HS-5 (cell line): ENCODE measurements at regions not wholly inside any gene's neighbourhood (a gene's known extent, or its start where the extent isn't known, plus 50 kb on each side); places are given as distances from the start of the nearest gene placed in this dataset.
A peak's percentile ranks its signal among the peaks of the same experiment; 100 is the strongest.

Experiments
- DNase-seq: peaks from one replicate; pipeline ENCODE4 v3.0.0-alpha.2; 2012; ENCODE audit warnings: low read depth

GRCh38 chr7:115883629-115884028 lies 146.9 kb downstream of the TFEC start:
- DNase-seq = no peak

- DNase-seq = no peak
Measured at GRCh38 chr7:115881476-115881875, 149.1 kb downstream of the TFEC start.

- no peak for DNase-seq
Measured at GRCh38 chr7:115879171-115879570, 151.4 kb downstream of the TFEC start.

DNA sequence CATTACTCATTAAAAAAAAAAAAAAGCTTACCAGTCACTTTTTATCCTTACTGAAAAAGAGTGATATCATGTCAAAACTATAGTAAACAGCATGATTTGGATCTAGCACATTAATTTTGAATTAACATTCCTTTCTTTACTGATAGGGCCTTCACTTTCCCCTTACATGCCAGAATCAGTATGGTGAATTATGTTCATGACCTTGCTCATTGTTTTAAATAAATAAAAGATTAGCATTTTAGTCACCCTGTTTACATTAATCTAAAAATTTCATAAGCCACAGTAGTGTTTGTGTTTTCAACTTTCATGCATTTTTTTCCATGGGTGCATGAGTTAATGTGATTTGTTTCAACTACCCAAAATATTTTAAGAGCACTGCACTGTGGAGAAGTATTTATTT lies 160.8 kb downstream of the TFEC start:
- no peak for DNase-seq

- no peak for DNase-seq
Measured at GRCh38 chr7:115869190-115869589, 161.4 kb downstream of the TFEC start.

- no peak for DNase-seq
Measured at GRCh38 chr7:115868369-115868768, 162.2 kb downstream of the TFEC start.

- no peak for DNase-seq
Measured at GRCh38 chr7:115864082-115864481, 166.5 kb downstream of the TFEC start.

- no peak for DNase-seq
Measured at GRCh38 chr7:115851291-115851690, 179.3 kb downstream of the TFEC start.

GRCh38 chr7:115850774-115851173 lies 179.8 kb downstream of the TFEC start:
- no peak for DNase-seq

DNA sequence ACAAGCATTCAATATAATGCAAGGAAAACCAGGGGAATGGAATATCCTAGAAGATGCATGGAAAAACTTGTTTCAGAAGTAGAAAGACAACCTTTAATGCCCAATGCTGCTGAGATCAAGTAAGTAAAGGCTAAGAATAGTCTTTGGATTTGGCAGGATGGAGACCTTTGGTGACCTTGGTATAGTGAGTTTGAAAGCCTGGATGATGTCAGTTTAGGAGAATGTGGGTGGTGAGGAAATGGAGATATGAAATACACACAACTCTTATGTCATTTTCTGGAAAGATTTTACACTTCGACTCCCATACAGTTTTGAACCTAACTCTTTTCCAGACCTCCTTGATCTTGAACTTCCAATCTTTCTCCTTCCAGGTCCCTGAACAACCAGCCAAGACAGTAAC lies 185.7 kb downstream of the TFEC start:
- DNase-seq = no peak

- DNase-seq = no peak
Measured at GRCh38 chr7:115840702-115841101, 189.9 kb downstream of the TFEC start.

GRCh38 chr7:115838829-115839228 lies 191.7 kb downstream of the TFEC start:
- no peak for DNase-seq

GRCh38 chr7:115831371-115831770 lies 199.2 kb downstream of the TFEC start:
- no peak for DNase-seq

DNA sequence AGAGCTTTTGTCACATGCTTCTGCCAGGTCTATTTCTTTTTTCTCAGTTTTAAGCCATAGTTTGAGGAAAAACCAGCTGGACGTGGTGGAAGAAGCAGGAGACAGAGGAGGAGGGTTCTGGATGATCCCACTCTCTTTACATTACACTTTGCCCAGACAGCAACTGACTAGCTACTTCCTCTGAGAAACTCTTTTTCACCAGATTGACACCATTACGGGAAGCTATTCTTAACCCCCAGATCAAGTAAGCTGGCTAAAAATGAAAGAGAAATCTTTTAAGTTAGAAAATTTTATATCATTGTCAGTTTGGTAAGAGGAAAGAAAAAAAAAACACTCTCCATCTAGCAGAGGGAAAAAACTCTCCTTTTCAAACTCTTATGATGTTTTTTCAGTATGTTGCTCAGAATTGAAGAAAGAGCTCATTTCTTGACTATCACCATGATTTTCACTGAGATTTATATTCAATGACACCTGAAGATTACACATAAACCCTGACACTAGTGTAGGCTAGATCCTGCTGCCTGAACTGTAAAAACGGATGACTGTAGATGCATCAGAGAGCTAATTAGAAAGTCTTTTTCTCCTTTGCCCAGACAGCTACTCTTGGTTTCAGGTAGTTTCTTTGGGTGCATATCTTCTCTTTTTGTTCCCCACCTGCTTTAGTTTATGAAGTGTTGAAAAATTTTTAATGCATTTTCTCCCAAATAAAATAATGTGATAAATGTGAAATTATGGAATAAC lies 203.1 kb downstream of the TFEC start:
- no peak for DNase-seq

DNA sequence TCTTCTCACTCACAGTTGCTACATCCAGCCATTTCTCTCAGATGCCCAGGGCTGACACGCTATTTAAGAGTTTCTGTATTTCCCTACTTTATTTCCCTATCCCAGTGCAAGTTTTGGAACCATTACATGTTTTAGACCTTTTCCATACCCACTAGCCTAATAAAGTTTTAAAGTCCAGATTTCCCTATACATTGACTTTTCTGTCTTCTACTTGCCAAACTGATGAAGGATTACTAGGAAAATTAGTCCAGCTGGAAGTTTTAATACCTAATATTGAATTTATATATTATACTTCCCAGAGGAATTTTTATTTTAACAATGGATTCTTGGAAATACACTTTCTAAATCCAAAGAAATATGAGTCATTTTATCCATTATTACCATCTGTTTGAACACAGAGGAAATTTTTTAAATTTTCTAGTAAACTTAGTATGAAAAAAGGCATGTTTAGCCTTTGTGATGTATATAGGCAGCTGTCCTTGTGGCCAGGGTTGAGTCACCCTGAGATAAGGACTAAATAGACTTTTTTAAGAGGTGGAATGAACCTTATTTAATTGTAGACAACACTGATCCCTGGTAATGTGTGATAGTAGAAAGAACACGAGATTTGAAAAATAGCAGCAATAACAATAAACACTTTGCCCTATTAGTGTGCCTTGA lies 205.0 kb downstream of the TFEC start:
- peak; percentile 25 for DNase-seq

GRCh38 chr7:115822801-115823200 lies 207.8 kb downstream of the TFEC start:
- DNase-seq = no peak

GRCh38 chr7:115822380-115822779 lies 208.2 kb downstream of the TFEC start:
- no peak for DNase-seq

DNA sequence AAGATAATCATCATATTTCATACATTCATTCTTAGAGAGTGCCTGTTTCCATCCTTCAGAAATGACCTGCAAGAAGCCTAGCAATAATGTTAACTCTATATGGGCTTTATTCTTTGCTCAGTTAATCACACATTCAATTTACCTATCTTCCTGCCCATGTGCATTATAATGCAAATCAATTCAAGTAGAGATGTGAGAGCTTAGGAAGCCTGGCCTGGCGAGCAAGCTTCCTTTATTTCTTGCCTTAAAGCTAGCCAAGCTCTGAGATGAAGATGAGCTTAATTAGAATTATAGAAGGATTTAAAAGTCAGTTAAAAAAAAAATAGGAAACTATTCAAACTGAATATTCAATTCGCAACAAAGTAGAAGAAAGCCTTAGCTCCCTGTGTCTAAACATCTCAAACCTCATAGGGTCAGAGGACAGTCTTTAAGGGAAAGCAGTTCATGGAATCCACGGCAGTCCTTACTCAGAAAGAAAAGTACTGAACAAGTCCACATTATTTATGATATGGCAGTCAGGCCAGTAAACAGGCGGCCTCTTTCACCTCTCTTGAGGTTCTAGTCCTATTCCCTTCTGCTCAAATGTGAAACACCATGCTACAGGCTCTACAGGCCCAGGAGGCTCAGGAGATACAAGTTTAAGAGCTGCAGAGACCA lies 214.1 kb downstream of the TFEC start:
- no peak for DNase-seq

DNA sequence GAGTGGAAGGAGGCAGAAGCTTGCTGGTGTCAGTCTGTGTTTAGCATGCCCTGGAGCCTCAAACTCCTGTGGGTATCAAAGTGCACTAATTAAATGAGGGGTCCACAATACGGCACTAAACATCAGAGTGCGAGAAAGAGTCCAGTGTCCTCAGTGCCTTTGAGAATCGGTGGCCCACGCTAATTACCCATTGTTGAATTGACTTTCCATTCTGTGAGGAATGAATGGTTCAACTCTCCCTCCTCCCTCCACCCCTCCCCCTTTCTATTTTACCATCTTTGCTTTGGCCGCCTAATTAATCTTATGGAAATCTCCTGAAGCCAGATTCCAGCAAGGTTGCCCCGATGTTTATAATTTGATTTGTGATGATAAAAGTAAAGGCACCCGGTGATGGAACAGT lies 217.8 kb downstream of the TFEC start:
- no peak for DNase-seq

DNA sequence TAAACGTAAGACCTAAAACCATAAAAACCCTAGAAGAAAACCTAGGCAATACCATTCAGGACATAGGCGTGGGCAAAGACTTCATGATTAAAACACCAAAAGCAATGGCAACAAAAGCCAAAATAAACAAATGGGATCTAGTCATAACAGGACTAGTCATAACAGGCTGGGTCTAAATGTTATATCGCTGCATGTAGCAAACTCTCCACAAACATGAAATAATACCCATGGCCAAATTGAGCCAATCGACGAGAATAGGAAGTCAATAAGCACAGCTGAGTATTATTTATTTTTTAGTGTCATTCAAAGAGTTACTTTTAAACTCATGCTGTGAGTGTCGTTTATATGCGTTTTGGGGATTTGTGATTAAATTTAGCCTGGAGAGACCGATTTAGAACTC lies 225.1 kb downstream of the TFEC start:
- DNase-seq = no peak

DNA sequence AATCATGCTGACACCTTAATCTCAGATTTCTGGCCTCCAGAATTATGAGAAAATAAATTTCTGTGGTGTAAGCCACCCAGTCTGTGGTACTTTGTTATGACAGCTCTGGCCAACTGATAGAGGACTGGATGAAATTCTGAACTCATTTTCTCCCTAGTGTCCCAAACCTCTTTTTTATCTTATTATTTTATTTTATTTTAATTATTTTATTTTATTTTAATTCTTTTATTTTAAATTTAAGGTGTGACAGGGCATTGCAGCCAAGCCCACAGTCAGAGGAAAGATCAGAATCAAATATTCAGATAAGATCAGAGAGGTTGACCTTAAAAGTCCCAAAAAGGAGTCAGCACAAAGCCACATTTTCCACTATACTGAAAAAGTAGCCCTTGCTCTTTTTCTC lies 228.1 kb downstream of the TFEC start:
- no peak for DNase-seq

GRCh38 chr7:115799430-115799829 lies 231.1 kb downstream of the TFEC start:
- DNase-seq = no peak

- no peak for DNase-seq
Measured at GRCh38 chr7:115793958-115794702, 236.4 kb downstream of the TFEC start.
